HG03175 (cell line): ENCODE measurements at regions not wholly inside any gene's neighbourhood (a gene's known extent, or its start where the extent isn't known, plus 50 kb on each side); places are given as distances from the start of the nearest gene placed in this dataset.
"Not testable (repeated sequence)": the region's sequence is repeated elsewhere in the genome, so short reads cannot be mapped to it uniquely, and the experiment has no call there.

ENCODE experiments used
- ATAC-seq: cut with Tn5 transposase; IDR thresholded peaks from one replicate; pipeline ENCODE4 v1.9.1; 2021; ENCODE audit warnings: mild to moderate bottlenecking, moderate library complexity; ENCODE audit not compliant: unreplicated experiment

DNA sequence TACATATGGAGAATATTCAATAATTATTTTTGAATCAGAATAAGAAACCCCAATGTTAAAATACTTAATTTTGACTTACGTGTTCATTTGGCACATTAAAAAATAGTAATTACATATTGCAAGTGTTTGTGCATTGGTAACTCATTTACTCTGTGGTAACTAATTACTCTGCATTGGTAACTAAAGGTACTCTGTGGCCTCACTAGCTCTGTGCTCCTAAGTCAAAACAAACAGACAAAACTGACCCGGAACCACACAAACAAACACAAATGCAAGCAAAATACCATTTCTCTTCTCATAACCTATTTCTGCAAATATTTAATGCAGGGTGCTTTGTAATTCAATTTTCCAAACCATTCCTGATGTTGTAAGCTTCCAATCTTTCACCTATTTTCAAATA, 1244.3 kb downstream of the REEP3 start:
- no peak for ATAC-seq

DNA sequence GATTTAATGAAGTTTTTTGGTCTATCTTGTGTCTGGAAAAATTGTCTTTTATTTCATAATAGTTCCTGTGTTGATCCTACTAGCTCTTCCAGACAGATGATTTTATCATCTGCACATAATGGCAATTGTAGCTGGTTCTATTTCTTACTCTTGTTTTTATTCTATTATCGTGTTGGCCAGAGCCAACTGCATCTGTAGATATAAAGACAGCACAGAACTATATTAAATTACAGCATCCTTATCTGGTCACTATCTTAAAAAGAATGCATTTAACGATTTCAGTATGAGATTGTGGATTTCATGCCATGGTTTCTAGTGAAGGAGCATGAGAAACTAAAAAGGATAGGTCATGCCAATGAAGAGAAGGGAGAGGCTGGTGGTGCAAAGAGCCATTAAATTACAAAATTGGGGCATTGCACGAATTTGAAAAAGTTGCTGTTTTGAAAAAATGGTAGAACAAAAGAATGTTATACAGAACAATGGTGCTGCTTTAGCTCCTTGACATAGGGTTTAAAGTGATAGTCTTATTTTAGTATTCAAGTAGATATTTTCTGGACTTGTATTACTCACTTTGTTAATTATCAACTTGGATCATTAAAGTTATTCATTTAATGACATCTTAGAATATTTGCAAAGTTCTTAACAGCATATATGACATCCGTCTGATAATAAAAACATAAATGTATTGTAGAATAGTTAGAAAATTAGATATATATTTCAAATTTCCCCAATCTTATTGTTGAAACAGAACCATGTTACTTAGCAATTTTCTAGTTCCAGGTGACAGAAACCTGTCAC, 1250.3 kb downstream of the REEP3 start:
- no peak for ATAC-seq

DNA sequence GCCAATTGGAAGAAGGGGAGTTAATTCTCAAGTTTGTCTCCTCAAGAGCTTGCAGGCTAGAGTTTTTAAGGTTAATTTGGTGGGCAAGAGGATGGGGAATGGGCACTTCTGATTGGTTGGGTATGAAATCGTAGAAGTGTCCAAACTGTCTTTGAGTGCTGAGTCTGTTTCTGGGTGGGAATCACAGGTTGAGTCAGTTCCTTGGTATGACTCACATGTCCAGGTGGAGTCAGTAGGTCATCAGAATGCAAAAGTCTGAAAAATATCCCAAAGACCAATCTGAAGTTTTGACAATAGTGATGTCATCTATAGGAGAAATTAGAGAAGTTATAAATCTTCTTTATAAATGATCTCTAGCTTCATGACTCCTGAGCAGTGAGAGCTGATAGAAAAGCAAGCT, 1252.2 kb downstream of the REEP3 start:
- no peak for ATAC-seq

DNA sequence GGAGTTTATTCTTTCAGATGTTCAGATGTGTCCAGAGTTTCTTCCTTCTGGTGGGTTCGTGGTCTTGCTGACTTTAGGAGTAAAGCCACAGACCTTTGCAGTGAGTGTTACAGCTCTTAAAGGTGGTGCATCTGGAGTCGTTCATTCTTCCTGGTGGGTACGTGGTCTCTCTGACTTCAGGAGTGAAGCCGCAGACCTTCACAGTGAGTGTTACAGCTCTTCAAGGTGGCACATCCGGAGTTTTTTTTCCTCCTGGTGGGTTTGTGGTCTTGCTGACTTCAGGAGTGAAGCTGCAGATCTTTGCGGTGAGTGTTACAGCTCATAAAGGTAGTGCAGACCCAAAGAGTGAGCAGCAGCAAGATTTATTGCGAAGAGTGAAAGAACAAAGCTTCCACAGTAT, 1263.2 kb downstream of the REEP3 start:
- not testable (repeated sequence) for ATAC-seq

DNA sequence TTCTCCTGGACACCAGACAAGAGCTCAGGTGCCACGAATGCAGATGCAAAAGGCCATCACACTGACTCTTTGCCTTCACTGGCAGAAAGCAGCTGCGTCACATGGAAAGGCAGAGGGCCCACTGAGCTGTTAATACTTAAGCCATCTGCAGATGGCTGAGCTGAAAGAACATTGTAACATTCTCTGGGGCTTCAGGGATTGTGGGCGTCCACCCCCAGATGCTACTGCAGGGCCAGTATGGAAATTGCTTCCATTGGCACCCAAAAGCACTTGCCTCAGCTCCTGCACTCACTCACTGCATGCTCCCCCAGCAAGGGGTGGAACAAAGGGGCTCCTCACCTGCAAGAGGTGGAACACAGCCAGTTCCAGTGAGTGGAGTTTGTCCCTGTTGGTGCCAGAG, 1264.6 kb downstream of the REEP3 start:
- ATAC-seq: no peak

DNA sequence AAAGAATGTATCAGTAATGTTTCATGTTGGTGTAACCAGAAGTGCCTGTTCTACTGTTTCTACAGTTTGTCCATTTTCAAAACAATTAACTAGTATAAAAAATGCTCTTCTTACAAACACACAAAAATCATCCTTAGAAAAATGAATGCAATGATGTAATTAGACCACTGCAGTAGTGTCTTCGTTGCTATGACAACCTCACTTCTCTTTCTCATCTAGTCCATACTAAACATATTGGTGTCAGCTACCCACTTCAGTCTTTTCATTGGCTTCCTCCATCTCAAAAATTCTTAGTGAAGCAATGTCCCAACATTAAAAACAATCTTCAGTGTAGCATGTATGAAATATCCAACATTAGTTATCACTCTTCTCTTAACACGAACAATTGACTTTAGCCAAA, 1265.8 kb downstream of the REEP3 start:
- ATAC-seq: no peak

DNA sequence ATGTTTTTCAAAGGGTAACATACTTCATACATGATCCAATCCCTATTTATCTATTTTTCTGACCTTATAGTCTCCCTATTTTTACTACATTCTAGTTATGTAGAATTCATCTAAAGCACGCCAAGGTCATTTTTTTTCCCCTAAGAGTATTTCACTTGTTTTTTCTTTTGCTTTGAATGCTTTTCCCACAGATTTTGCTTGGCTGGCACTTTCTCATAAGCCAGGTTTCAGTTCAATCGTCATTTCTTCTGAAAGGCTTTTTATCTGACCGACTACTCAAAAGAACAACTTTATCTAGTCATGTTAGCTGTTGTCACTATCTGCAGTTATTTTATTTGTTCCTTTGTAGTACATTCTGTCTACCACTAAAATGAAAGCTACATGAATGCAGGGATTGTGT, 1274.6 kb downstream of the REEP3 start:
- no peak for ATAC-seq

DNA sequence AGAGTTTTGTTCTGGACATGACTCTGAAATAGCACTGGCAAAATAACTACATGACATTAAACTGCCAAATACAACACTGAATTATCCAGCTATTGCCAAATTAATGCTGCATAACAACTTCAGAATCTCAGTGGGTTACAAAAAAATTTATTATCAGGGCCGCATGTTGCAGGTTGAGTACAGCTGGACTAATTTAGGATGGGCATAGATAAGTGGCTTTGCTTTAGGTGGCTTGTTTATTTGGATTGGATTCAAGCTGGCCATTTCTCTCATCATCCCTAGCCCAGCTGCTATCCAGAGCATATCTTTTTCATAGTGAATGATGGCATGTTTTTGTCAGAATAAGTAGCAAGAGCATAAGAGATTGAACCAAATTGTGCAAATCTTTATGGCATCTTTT, 1277.1 kb downstream of the REEP3 start:
- ATAC-seq: no peak

DNA sequence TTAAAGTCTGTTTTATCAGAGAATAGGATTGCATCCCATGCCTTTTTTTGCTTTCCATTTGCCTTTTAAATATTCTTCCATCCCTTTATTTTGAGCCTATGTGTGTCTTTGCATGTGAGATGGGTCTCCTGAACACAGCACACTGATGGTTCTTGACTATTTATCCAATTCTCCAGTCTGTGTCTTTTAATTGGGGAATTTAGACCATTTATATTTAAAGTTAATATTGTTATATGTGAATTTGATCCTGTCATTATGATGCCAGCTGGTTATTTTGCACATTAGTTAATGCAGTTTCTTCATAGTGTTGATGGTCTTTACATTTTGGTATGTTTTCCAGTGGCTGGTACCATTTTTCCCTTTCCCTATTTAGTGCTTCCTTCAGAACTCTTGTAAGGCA, 1287.0 kb downstream of the REEP3 start:
- ATAC-seq: not testable (repeated sequence)

DNA sequence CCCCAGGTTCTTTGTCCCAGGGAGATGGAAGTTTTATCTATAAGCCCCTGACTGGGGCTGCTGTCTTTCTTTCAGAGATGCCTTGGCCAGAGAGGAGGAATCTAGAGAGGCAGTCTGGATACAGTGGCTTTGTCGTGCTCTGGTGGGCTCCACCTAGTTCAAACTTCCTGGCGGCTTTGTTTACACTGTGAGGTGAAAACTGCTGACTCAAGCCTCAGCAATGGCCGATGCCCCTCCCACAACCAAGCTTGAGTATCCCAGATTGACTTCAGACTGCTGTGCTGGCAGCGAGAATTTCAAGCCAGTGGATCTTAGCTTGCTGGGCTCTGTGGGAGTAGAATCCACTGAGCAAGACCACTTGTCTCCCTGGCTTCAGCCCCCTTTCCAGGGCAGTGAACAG, 1288.8 kb downstream of the REEP3 start:
- not testable (repeated sequence) for ATAC-seq

DNA sequence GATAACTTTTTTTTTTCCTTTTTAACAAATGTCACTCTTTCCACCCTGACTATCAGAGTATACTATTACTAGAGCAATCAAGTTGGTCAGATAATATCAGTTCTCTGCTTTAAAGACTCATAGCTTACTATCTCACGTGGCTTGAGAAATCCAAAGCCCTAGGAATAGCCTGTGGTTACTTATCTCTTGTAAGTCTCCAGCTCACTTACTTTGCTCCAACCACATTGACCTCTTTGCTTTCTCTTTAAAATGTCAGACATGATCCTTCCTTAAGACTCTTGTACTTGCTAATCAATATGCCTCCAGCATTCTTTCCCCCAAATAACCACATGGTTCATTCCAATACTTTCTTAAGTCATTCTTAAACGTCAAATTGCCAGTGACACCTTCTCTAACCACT, 1292.2 kb downstream of the REEP3 start:
- no peak for ATAC-seq

DNA sequence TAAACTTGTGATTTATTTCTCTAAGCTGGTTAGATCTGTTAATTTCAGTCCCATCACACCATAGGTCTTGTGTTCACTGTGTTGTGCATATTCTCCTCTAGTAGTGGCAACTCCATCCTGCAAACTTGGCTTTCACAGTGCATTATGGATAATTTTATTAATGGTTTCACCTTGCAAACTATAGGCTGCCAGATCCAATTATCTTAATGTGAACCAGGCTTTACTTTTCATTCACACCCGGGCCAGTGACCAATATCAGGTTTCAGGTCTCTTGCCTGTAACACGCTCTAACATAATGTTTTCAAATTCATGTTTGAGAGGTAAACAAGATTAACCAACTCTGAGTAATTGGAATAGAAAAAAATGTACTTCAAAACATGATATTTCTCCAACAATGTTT, 1293.0 kb downstream of the REEP3 start:
- ATAC-seq: no peak

DNA sequence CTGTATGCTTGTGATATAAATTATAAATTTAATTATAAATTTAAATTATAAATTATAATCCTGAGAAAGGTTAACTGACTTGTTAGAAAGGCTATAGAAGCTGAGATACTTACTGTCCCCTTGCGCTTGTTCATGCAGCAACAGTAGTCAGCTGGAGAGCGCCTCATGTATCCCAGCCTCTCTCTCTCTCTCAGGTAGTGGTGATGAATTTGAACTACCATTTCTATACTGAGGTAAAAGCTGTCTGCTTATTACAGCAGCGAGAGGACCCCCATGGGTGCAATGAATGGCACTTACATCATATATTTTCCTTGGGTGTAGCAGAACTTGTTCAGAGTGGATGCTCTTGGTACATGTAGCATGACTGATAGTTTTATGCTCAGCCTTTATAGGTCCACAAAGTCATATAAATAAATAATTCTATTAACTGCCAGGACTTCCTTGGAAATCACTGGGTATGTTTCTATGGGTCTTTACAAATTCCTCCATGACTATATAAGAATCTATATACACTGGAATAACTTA, 1308.7 kb downstream of the REEP3 start:
- ATAC-seq: no peak

DNA sequence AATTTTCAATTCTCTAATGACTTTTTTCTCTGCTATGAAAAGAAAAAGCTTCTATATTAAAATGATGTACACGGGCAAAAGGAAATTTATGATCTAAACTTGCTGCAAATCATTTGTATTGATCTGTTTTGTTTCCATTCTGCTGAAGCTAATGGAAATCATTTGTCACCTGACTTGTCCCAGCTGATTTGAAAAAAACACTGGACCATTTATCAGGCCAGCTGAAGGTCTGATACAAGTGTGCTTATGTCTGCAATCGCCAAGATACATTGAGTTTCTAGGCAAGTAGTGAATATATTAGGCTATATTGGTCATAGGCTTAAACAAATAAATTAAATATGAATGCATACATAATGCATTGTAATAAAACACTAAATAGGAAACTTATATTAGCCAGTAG, 1309.7 kb downstream of the REEP3 start:
- ATAC-seq: no peak

DNA sequence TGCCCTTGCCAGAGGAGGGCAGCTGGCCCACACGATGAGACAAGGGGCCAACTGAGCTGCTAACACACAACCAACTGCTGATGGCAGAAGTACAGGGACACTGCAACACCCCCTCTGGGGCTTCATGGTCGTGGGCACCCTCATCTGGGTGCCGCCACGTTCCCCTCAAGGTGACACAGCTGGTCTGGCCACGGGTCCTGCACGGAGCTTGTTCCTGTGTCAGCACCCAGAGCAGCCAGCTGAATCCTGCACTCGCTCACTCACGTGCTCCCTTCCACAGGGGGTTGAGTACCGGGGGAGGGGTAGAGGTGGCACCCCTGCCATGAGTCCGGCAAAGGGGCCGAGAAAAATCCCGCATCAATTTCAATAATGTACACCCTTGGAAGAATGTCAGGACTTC, 1319.1 kb downstream of the REEP3 start:
- ATAC-seq: no peak

DNA sequence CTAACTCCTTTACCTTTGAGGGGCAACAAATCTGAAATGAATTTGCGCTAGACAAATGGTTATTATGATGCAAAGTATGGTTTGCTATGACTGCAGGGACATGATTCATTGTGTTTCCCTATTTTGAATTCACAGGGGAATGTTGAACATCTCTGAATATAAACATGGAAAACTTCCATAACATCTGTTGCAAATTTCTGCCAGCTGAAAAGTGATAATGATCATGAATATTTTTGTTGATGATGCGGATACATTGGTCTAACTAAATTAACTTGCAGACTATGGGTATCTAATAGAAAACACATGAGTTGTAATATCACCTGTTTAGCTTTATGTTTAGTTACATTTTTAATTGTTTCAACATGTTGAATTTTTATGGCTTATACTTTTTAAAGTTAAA, 1325.5 kb downstream of the REEP3 start:
- no peak for ATAC-seq

DNA sequence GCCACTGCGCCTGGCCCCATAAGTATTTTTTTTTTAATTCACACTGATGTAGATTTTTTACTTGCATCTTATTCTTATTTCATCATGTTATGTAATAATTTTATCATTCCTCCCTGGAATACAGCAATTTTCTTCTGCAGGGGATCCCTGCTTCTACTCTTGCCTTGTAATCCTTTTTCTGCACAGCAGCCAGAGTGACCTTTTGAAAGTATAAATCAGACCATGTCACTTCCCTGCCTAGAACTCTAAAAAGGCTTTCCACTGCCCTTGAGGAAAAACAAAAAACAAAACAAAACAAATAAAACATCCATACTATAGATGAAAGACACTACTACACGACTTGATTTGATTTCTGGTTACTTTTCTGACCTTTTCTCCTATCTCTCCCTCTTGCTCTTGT, 1334.7 kb downstream of the REEP3 start:
- ATAC-seq: no peak

DNA sequence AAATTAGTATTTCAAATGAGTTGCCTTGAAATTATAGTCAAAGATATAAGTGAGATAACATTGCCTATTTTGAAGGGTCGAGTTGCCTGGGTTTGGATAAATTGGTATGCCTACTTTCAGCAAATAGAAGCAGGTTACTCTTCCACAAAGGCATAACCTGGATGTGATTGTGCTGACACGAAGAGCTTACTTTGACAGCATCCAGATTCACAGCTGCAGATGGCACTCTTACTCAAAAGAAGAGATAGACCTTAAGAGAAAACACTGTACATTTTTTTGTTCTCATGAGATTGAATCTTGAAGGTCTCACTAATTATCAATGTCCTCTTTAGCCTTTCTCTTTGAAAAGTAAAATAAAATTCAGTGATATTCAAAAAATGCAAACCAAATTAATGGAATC, 1338.7 kb downstream of the REEP3 start:
- ATAC-seq: no peak

DNA sequence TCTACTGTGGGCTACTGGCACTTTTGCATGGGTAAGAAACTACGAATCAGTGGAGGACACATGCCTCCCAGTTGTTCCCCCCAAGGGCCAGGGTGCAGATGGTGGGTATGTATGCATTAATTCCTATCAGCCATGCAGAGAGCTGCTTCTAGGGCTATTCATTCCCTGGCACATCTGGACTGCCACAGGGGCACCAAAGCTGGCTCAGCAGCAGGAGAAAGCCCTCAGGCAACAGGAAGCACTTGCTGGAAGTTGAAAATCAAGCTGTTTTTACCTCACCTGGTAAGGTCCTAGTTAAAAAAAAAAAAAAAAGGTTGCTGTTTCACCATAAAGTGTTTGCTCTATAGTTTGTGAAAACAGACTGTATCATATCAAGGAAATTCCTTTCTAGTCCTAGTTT, 1342.6 kb downstream of the REEP3 start:
- ATAC-seq: no peak

DNA sequence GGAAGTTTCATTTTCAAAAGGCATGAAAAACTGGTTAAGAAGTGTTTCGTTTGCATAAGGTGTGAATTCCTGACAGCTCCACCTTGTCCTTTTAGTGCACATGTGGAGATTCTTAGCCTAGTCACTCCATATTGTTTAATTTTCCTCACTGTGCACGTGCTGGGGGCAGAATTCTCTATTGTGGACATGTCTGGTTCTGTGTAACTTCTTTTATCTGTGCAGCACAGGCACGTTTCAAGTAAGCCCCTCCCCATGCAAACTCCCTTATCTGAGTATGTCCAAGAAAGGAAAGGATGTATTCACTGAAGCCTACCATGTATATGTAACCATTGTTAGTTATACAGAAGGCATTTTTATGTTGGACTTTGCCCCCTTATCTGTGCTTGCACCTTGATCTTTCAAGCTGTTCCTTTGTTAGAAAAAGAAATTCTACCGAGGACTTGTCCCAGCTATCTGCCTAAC, 1346.3 kb downstream of the REEP3 start:
- ATAC-seq: no peak

DNA sequence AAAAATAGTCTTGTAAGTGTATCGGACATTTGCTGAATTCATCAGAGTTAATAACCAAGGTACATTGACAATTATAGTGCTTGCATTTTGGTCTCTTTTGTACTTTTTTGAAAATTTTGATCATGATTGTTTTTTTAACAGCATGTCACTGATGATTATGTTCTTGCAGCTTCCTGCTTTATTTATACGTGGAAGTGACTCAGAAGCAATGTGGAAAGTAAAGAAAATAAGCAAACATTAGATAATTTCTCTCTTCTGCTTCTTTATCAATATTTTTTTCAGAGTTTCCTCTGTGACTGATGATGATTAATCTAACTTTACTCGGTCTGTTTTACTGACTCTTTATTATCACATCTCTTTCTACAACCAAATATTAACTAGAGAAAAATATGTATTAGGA, 1351.9 kb downstream of the REEP3 start:
- ATAC-seq: no peak

DNA sequence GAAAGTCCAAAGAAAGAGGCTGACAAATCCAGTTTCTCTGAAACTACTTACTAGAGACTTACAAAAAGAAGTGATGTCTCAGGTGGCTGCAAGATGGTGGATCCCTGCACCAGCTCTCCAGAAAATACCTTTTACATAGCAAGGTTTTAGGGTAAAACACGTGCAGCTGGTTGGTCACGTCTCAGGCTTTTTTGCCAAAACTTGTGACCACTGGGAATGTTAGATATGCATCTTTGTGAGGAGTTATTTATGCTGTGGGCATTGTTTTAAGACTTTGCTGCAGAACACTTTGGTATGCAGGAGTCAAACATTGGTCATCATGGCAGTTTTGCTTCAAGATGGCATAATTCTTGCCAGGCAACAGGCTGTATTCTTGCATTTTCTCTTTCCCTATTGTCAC, 1352.8 kb downstream of the REEP3 start:
- no peak for ATAC-seq

DNA sequence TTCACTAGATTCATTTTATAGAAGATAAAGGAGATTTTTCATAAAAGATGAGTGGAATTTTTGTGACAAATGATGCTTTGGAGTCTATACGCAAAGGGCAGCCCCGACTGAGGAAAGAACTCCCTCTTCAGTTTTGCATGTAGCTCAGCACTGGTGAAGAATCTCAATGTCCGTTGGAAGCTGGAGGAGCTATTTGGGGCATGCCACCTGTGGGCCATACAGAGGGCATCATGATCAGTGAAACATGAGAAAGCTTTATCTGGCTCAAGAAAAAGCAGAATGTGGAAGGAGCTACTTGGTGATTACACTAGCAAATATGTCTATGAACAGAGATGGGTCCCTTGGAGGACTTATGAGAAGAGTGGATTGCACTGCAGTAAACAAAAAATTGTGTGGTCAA, 1359.3 kb downstream of the REEP3 start:
- no peak for ATAC-seq
